K562 (cell line): ENCODE measurements at regions not wholly inside any gene's neighbourhood (a gene's known extent, or its start where the extent isn't known, plus 50 kb on each side); places are given as distances from the start of the nearest gene placed in this dataset.

Experiments used
- ATAC-seq: fragments of 200-7000 bp; cut with Tn5 transposase; 3 replicates; pipeline ENCODE4 v1.9.1; 2020; ENCODE audit warnings: moderate library complexity
- BruUV-seq: library from RNA; stranded (reverse); fragments of 400-500 nt; replicated peaks from 2 replicates; lab custom pipeline; 2021; lab: Mats Ljungman, UMichigan
- CTCF ChIA-PET: fragments of 300-600 bp; formaldehyde crosslinking; extraction: SDS; loops from one replicate; lab custom pipeline; 2021; ENCODE audit warnings: low intra/inter-chr PET ratio; lab: Yijun Ruan, JAX
- POLR2A ChIA-PET: fragments of 300-600, 350-650 bp; sonication (Branson Sonifier 250); formaldehyde crosslinking; extraction: SDS; loops from one replicate; lab custom pipeline; 2021; ENCODE audit warnings: antibody characterized with exemption, inconsistent platforms; lab: Yijun Ruan, JAX
- DNase-seq, 4 experiments: peaks; one replicate each; pipeline versions ENCODE4 v3.0.0 to v3.0.0-alpha.2; 2011 to 2018; ENCODE audit warnings: low spot score in 3 of 4, mixed read lengths in 3 of 4; ENCODE audit errors: extremely low read depth in 1 of 4
- FAIRE-seq: peaks from 2 replicates; lab custom pipeline; 2011; peaks lifted over from hg19 to GRCh38; lab: Jason Lieb, UNC
- H2AFZ ChIP-seq: 2 replicates; pipeline ENCODE4 v1.6.0; 2011; ENCODE audit warnings: low read depth, low read length, control low read depth, inconsistent platforms
- H3K27ac ChIP-seq: fragments of 200-600 bp; 3 replicates; pipeline ENCODE4 v1.8.0; 2011; ENCODE audit warnings: low read depth, mild to moderate bottlenecking, control low read depth, inconsistent platforms, low read length, moderate library complexity, mixed read lengths; ENCODE audit errors: extremely low read depth
- H3K27me3 ChIP-seq, 2 experiments: fragments of 300-600 bp in 1 of 2; 2 replicates in 1 of 2; 3 replicates in 1 of 2; pipeline versions ENCODE4 v1.6.0 to v1.8.0; 2011; ENCODE audit warnings: inconsistent platforms in 2 of 2, low read length in 2 of 2, mild to moderate bottlenecking in 1 of 2, mixed read lengths in 1 of 2, moderate library complexity in 1 of 2; ENCODE audit not compliant: control insufficient read depth in 2 of 2, insufficient read depth in 2 of 2
- H3K36me3 ChIP-seq: fragments of 300-600 bp; 3 replicates; pipeline ENCODE4 v1.8.0; 2011; ENCODE audit warnings: mild to moderate bottlenecking, low read length, inconsistent platforms; ENCODE audit not compliant: control insufficient read depth, insufficient read depth
- H3K4me1 ChIP-seq, 2 experiments: fragments of 200-600 bp in 1 of 2; replicated peaks in 1 of 2; 2 replicates in 1 of 2; 3 replicates in 1 of 2; pipeline versions ENCODE4 v1.5.1 to v1.8.0; 2011; ENCODE audit warnings: inconsistent platforms in 2 of 2, low read length in 2 of 2, mild to moderate bottlenecking in 1 of 2, mixed read lengths in 1 of 2, moderate library complexity in 1 of 2; ENCODE audit not compliant: control insufficient read depth in 2 of 2, insufficient read depth in 2 of 2
- H3K4me2 ChIP-seq: 2 replicates; pipeline ENCODE4 v1.6.1; 2011; ENCODE audit warnings: low read length, control low read depth, inconsistent platforms, mixed read lengths; ENCODE audit not compliant: insufficient read depth
- H3K4me3 ChIP-seq: fragments of 200-600 bp; sonication (generic), shearing (Covaris generic); 2 replicates; pipeline ENCODE4 v1.5.1; 2016; ENCODE audit warnings: control low read depth, inconsistent platforms
- H3K79me2 ChIP-seq: fragments of 200-600 bp; 3 replicates; pipeline ENCODE4 v1.8.0; 2011; ENCODE audit warnings: low read length, inconsistent platforms; ENCODE audit not compliant: control insufficient read depth, insufficient read depth
- H3K9ac ChIP-seq, 2 experiments: 2 replicates each; pipeline versions ENCODE4 v1.6.0 to v1.6.1; 2011; ENCODE audit warnings: low read depth in 2 of 2, low read length in 2 of 2, control low read depth in 1 of 2, inconsistent platforms in 1 of 2, mild to moderate bottlenecking in 1 of 2, mixed read lengths in 1 of 2; ENCODE audit not compliant: insufficient read depth in 1 of 2
- H3K9me1 ChIP-seq: one replicate; pipeline ENCODE4 v1.6.0; 2011; ENCODE audit warnings: inconsistent platforms, mild to moderate bottlenecking, low read length, moderate library complexity; ENCODE audit not compliant: control insufficient read depth, insufficient read depth
- H3K9me3 ChIP-seq: replicated peaks from 2 replicates; pipeline ENCODE4 v1.5.1; 2011; ENCODE audit warnings: low read depth, low read length, inconsistent platforms; ENCODE audit not compliant: control insufficient read depth, insufficient read depth
- H4K20me1 ChIP-seq: replicated peaks from 2 replicates; pipeline ENCODE4 v1.6.1; 2011; ENCODE audit warnings: low read length, inconsistent platforms, mixed read lengths; ENCODE audit not compliant: control insufficient read depth, insufficient read depth
- ARID2 ChIP-seq: fragments of 450-650 bp; IDR thresholded peaks from 2 replicates; pipeline ENCODE4 v1.6.1; 2017; ENCODE audit warnings: antibody characterized with exemption, mild to moderate bottlenecking
- ATF1 ChIP-seq, 2 experiments: fragments of 450-650 bp in 1 of 2; IDR thresholded peaks; 2 replicates each; pipeline ENCODE4 v1.6.1; 2016; ENCODE audit warnings: missing compliant biosample characterization in 1 of 2, missing genetic modification characterization in 1 of 2
- CHCHD3 ChIP-seq: fragments of 250-450 bp; sonication (Bioruptor Pico); IDR thresholded peaks from 2 replicates; pipeline ENCODE4 v2.1.2; 2022; ENCODE audit warnings: mild to moderate bottlenecking
- DDX20 ChIP-seq: fragments of 450-650 bp; IDR thresholded peaks from 2 replicates; pipeline ENCODE4 v1.6.1; 2016; ENCODE audit warnings: missing genetic modification characterization, low read depth, mild to moderate bottlenecking, missing compliant biosample characterization, moderate library complexity
- EGR1 ChIP-seq: fragments of 450-650 bp; conservative IDR thresholded peaks from 2 replicates; pipeline ENCODE4 v1.6.1; 2017; ENCODE audit warnings: mild to moderate bottlenecking
- HNRNPK ChIP-seq: fragments of 200-400 bp; formaldehyde crosslinking; IDR thresholded peaks from one replicate; pipeline ENCODE4 v1.6.1; 2018; ENCODE audit warnings: mild to moderate bottlenecking, low read depth, low read length; ENCODE audit not compliant: poor library complexity, severe bottlenecking
- HNRNPUL1 ChIP-seq: fragments of 200-400 bp; formaldehyde crosslinking; IDR thresholded peaks from 2 replicates; pipeline ENCODE4 v1.6.1; 2017; ENCODE audit warnings: low read length
- KDM2B ChIP-seq: fragments of 250-450 bp; sonication (Bioruptor Pico); IDR thresholded peaks from 2 replicates; pipeline ENCODE4 v1.8.0; 2021; ENCODE audit warnings: mild to moderate bottlenecking, moderate library complexity
- LCOR ChIP-seq: sonication (generic); formaldehyde crosslinking; IDR thresholded peaks from 2 replicates; pipeline ENCODE4 v1.8.0; 2022; ENCODE audit warnings: mild to moderate bottlenecking, missing genetic modification reagents
- NCOA2 ChIP-seq, 2 experiments: fragments of 450-650 bp; IDR thresholded peaks; 2 replicates each; pipeline ENCODE4 v1.6.1; 2018; ENCODE audit warnings: mild to moderate bottlenecking in 2 of 2, moderate library complexity in 1 of 2; ENCODE audit not compliant: partially characterized antibody in 2 of 2
- NCOA6 ChIP-seq: fragments of 450-650 bp; IDR thresholded peaks from 2 replicates; pipeline ENCODE4 v1.6.1; 2017; ENCODE audit warnings: mild to moderate bottlenecking
- NR2F6 ChIP-seq: fragments of 450-650 bp; formaldehyde crosslinking; IDR thresholded peaks from 2 replicates; pipeline ENCODE4 v1.4.0; 2020; ENCODE audit warnings: mild to moderate bottlenecking
- RBM14 ChIP-seq: fragments of 200-400 bp; formaldehyde crosslinking; IDR thresholded peaks from 2 replicates; pipeline ENCODE4 v1.6.1; 2018; ENCODE audit warnings: low read depth, mild to moderate bottlenecking, low read length, moderate library complexity, borderline replicate concordance; ENCODE audit not compliant: insufficient read depth
- THRB ChIP-seq: fragments of 450-650 bp; formaldehyde crosslinking; conservative IDR thresholded peaks from 2 replicates; pipeline ENCODE4 v1.4.0; 2022; ENCODE audit warnings: mild to moderate bottlenecking, missing genetic modification characterization
- WGBS: fragments of 100-300 bp; shearing (Covaris generic); methylation state at CpG from one replicate; pipeline ENCODE4 v1.1.6; 2016; ENCODE audit warnings: low coverage, mixed read lengths; ENCODE audit not compliant: insufficient coverage; ENCODE audit errors: missing lambda C conversion rate; 5-methylcytosine and 5-hydroxymethylcytosine counted together
- in situ Hi-C: fragments of 300-500 bp; cut with MboI; formaldehyde crosslinking; loops from 4 replicates; pipeline ENCODE4 v1.15.0; 2018; ENCODE audit warnings: inconsistent platforms, mixed read lengths
- intact Hi-C: fragments of 100-400 bp; cut with micrococcal nuclease; formaldehyde crosslinking; loops from 2 replicates; pipeline ENCODE4 v1.14.2; 2022
- TF ChIP-seq, protein P1 (sequence below): fragments of 250-450 bp; sonication (Bioruptor Pico); IDR thresholded peaks from 2 replicates; pipeline ENCODE4 v1.9.0; 2021; ENCODE audit warnings: mild to moderate bottlenecking

GRCh38 chr11:22922672-22923071 is 62.4 kb upstream of the CCDC179 start:
- DNase-seq (no peak), FAIRE-seq (no peak), ATAC-seq (no peak)
- Histone ChIP-seq H3K9ac (no peak overlapping the region), H3K9me1 (no peaks in the 10 kb centered on the region), H4K20me1 (no peaks in the 10 kb centered on the region), H3K79me2 (no peaks in the 10 kb centered on the region), H3K9me3 (no peaks in the 10 kb centered on the region), H3K27me3 (no peaks in the 10 kb centered on the region), H3K4me3 (no peak overlapping the region), H3K4me2 (no peak overlapping the region), H3K4me1 (no peaks in the 10 kb centered on the region), H2AFZ (no peak overlapping the region), H3K27ac (no peak overlapping the region), H3K36me3 (no peaks in the 10 kb centered on the region)
- 0% methylated on average over 1 of the region's 1 CpG for WGBS
- in situ Hi-C loops = no loop called here
- ChIA-PET CTCF (no interaction called here), POLR2A (no interaction called here)
- intact Hi-C loops = no loop called here
- BruUV-seq = no TSS peak
- TF ChIP-seq, protein P1, sequence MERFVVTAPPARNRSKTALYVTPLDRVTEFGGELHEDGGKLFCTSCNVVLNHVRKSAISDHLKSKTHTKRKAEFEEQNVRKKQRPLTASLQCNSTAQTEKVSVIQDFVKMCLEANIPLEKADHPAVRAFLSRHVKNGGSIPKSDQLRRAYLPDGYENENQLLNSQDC = no peak
- TF ChIP-seq ATF1 (CRISPR knock-in tag; IDR thresholded peaks at IDR 0.05) (no peak), ATF1 (tag; IDR thresholded peaks at IDR 0.05) (no peak), ARID2 (no peak), NR2F6 (CRISPR knock-in tag) (no peak), KDM2B (CRISPR knock-in tag) (no peak), CHCHD3 (CRISPR knock-in tag) (no peak), EGR1 (no peak), NCOA2 (IDR thresholded peaks at IDR 0.05; ENCODE audit: partially characterized antibody in 2 of 2) (no peak), DDX20 (tag) (no peak), LCOR (CRISPR knock-in tag) (no peak), NCOA6 (no peak), RBM14 (no peak), HNRNPK (no peak), HNRNPUL1 (no peak), THRB (no peak)
